ENCODE measurements at regions not wholly inside any gene's neighbourhood (a gene's known extent, or its start where the extent isn't known, plus 50 kb on each side); places are given as distances from the start of the nearest gene placed in this dataset.

GRCh38 chr22:23376256-23376655, 195.9 kb downstream of the BCR start:
- DNase-seq, result peak; percentile 14

GRCh38 chr22:23375031-23375827, 194.9 kb downstream of the BCR start:
- DNase-seq, result no peak

GRCh38 chr22:23373601-23374000, 193.3 kb downstream of the BCR start:
- no peak for DNase-seq

GRCh38 chr22:23370251-23370650, 189.9 kb downstream of the BCR start:
- DNase-seq, result no peak

GRCh38 chr22:23369054-23369685, 188.9 kb downstream of the BCR start:
- no peak for DNase-seq

All from suppressor macrophage treated with lipopolysaccharide for 4 hours (primary cell).